Mucosa of gallbladder (tissue), 1 donor: ENCODE measurements at regions not wholly inside any gene's neighbourhood (a gene's known extent, or its start where the extent isn't known, plus 50 kb on each side); places are given as distances from the start of the nearest gene placed in this dataset.
"Not testable (repeated sequence)": the region's sequence is repeated elsewhere in the genome, so short reads cannot be mapped to it uniquely, and the experiment has no call there.

Experiments used
- DNase-seq: peaks from one replicate; pipeline ENCODE4 v3.0.0-alpha.2; 2020; ENCODE audit warnings: low spot score
- donor health status: DM: no; HTN: no; CAD: no.

- DNase-seq = no peak
Measured at GRCh38 chrX:4550018-4550417, 836.6 kb upstream of the PRKX start.

DNA sequence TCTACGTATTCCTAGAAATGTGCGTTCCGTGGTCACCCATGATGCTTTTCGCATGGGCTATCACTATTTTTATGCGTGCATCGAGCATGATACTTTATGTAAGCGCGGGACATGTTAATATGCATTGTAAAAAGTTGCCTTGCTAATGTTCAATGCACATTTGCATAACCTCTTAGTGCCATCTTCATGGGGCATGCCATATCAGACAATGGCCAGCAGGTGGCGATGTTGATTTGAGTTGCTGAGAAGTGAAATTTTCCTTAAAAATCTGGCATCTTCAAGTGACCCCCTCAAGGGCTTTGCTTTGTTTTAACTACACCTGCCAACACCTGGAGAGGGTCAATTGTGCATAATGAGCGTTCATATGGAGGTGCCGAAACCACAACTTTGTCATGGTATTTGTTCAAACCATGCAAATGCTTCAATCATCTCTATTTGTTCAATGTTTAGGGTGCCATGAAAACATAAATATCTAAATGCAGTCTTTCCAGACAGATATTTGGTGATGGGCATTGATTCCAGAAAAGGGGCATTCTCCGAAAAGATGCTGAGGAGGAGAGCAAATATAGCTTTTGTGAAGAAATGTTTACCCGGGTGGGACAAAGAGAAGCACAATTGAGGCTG lies 833.9 kb upstream of the PRKX start:
- peak; percentile 23 for DNase-seq

DNA sequence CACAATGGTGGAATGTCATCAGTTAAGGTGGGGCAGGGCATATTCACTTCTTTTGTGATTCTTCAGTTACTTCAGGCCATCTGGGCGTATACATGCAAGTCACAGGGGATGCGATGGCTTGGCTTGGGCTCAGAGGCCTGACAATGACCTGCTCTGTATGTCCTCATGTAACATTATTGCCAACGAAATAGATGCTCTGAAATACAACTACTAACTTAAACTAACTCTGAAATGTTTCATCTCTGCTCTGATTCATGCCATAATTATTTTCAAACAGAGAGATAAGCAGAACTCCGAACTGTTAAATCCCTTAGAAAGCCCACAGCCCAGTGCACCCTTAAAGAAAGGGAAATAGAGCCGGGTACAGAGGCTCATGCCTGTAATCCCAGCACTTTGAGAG lies 832.7 kb upstream of the PRKX start:
- DNase-seq = not testable (repeated sequence)

GRCh38 chrX:4528247-4528646 lies 814.8 kb upstream of the PRKX start:
- no peak for DNase-seq

DNA sequence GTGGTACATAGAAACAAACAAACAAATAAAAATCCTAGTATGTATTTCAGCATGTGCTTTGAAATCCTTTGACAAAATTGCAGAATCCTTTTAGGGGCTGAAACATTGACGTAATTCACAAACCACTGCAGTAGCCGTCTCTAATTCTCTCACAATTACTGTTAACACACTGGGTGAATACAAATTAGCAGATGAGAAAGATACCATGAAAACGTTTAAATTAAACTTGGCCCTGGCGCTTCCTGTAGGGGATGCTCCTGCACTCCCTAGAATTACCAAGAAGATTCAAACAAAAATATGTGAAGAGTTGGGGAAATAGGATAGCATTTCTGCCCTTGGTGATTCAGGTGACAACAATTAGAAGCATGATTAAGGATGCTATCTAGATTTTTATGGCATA lies 772.5 kb upstream of the PRKX start:
- no peak for DNase-seq

DNA sequence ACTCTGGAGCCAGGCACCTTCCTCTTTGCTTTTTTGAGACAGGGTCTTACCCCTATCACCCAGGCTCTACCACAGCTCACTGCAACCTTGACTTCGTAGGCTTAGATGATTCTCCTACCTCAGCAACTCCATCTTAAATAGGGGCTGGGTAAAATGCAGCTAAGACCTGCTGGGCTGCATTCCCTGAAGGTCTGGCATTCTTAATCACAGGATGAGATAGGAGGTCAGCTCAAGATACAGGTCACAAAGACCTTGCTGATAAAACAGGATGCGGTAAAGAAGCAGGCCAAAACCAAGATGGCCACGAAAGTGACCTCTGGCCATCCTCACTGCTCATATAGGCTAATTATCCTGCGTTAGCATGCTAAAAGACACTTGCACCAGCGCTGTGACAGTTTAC lies 770.8 kb upstream of the PRKX start:
- DNase-seq = no peak

GRCh38 chrX:4451591-4451990 lies 738.1 kb upstream of the PRKX start:
- no peak for DNase-seq

GRCh38 chrX:4450177-4450576 lies 736.7 kb upstream of the PRKX start:
- DNase-seq = no peak

GRCh38 chrX:4435905-4436304 lies 722.5 kb upstream of the PRKX start:
- no peak for DNase-seq

- no peak for DNase-seq
Measured at GRCh38 chrX:4397471-4397870, 684.0 kb upstream of the PRKX start.

GRCh38 chrX:4382273-4382672 lies 668.8 kb upstream of the PRKX start:
- no peak for DNase-seq

DNA sequence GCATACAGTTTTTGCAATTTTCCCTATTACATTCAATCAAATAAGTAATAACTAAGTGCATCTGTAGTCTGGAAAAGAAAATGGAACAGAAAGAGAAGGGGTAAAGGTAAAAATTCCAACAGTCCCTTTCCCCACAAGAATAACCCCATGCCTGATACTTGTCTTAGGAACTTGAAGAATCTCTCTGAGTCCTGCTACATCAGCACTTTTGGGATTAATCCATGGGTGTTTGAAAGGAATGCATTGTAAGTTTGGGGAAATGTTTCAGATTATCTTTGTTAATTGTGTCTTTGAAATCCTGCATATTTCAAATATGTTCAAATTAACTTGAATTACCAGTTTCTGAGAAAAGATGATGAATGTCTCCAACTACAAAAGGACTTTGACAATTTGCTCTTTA lies 667.3 kb upstream of the PRKX start:
- DNase-seq = no peak

GRCh38 chrX:4379071-4379470 lies 665.6 kb upstream of the PRKX start:
- no peak for DNase-seq

- DNase-seq = no peak
Measured at GRCh38 chrX:4373791-4374190, 660.3 kb upstream of the PRKX start.

DNA sequence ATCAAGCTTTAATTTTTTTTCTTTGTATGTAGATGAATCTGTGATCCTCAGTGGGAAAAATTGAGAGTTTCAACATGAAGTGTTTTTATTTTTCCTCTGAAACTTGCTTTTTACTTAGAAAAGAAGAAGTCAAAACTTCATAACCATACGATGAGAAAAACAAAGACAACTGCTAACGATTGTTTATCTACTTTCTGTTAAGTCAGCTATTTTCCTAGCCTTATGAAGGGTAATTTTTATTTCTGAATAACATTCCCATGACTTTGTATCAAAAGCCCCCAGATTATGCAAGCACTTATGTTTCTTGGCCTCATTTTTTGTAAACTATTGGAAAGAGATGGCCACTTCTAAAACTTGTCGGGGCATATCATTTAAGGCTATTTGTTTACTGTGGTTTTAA lies 645.1 kb upstream of the PRKX start:
- DNase-seq = no peak

GRCh38 chrX:4322916-4323315 lies 609.5 kb upstream of the PRKX start:
- DNase-seq = no peak

GRCh38 chrX:4320436-4320947 lies 607.0 kb upstream of the PRKX start:
- DNase-seq = no peak

GRCh38 chrX:4315891-4316290 lies 602.4 kb upstream of the PRKX start:
- no peak for DNase-seq

DNA sequence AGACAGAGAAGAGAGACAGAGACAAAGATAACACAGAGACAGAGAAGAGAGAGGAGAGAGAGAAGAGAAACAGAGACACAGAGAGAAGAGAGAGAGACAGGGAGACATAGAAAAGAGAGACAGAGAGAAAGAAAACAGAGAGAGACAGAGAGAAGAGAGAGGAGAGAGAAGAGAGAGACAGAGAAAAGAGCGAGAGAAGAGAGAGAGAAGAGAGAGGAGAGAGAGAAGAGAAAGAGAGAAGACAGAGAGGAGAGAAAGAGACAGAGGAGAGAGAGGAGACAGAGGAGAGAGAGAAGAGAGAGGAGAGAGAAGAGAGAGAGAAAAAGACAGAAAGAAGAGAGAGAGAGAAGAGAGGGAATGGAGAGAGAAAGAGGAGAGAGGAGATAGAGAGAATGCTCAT lies 601.1 kb upstream of the PRKX start:
- no peak for DNase-seq

GRCh38 chrX:4277122-4277521 lies 563.7 kb upstream of the PRKX start:
- DNase-seq = no peak

- DNase-seq = no peak
Measured at GRCh38 chrX:4268676-4269075, 555.2 kb upstream of the PRKX start.

GRCh38 chrX:4265036-4265435 lies 551.6 kb upstream of the PRKX start:
- no peak for DNase-seq

DNA sequence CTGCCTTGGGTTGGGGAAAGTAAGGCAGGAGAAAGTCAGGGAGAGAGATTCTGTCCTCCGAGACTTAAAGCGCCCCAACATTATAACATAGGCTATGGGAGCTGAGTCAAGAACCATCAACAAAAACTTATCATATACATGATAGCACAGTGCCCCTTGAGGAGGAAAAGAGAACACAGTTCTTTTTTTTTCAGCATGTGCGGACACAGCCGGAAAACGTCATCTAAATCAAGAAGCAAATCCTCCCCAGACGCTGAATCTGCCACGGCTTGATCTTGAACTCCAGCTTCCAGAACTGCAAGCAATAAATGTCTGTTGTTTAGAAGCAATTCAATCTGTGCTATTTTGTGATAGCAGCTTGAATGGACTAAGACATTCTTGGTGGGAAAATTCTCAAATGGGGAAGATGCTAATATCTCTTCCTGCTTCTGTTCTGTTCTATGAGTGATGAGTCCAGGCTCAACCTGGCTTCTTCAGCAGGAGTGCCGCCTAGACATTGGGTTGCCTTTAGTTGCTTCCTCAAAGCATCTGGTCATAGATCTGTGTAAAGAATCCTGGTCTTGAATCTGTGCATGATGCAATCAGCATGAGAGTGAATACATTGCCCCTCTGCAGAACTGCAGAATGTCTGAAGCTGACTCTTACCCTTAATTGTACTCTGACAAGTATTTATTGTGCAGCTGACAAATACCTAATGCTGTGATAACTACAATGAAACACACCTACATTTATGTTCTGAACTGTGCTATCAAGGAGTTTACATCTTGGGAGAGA lies 549.8 kb upstream of the PRKX start:
- DNase-seq = no peak

DNA sequence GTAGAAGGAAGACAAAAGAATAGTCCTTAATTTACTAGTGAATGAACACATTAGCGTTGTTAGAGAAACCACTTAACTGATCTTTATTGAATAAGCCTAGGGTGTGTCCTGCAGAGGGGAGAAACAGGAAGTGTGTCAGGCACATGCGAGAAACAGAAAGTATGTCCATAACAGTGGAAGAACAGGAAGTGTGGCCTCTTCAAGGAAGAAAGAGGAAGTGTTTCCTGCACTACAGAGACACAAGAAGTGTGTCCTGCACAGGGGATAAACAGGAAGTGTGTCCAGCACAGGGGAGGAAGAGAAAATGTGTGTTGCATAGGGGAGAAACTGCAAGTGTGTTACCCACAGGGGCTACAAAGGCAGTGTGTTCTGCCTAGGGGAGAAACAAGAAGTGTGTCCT lies 539.6 kb upstream of the PRKX start:
- no peak for DNase-seq
